HG03378 (cell line): ENCODE measurements at regions not wholly inside any gene's neighbourhood (a gene's known extent, or its start where the extent isn't known, plus 50 kb on each side); places are given as distances from the start of the nearest gene placed in this dataset.

Source experiments
- ATAC-seq: cut with Tn5 transposase; IDR thresholded peaks from one replicate; pipeline ENCODE4 v1.9.1; 2021; ENCODE audit warnings: mild to moderate bottlenecking, moderate library complexity; ENCODE audit not compliant: unreplicated experiment

GRCh38 chr2:167544602-167545001 is 656.3 kb downstream of the XIRP2 start:
- ATAC-seq: no peak

GRCh38 chr2:167543721-167544120 is 655.4 kb downstream of the XIRP2 start:
- ATAC-seq: no peak

- no peak for ATAC-seq
Observed at GRCh38 chr2:167537743-167538142, 649.5 kb downstream of the XIRP2 start.

GRCh38 chr2:167534443-167534842 is 646.2 kb downstream of the XIRP2 start:
- no peak for ATAC-seq

- ATAC-seq: no peak
Observed at GRCh38 chr2:167524786-167525185, 636.5 kb downstream of the XIRP2 start.

- ATAC-seq: no peak
Observed at GRCh38 chr2:167510071-167510759, 621.9 kb downstream of the XIRP2 start.

- ATAC-seq: no peak
Observed at GRCh38 chr2:167509586-167509985, 621.3 kb downstream of the XIRP2 start.

- no peak for ATAC-seq
Observed at GRCh38 chr2:167508709-167509108, 620.4 kb downstream of the XIRP2 start.

GRCh38 chr2:167506395-167506794 is 618.1 kb downstream of the XIRP2 start:
- no peak for ATAC-seq

- ATAC-seq: no peak
Observed at GRCh38 chr2:167504695-167505094, 616.4 kb downstream of the XIRP2 start.

GRCh38 chr2:167504061-167504460 is 615.8 kb downstream of the XIRP2 start:
- ATAC-seq: no peak

GRCh38 chr2:167501618-167502017 is 613.3 kb downstream of the XIRP2 start:
- no peak for ATAC-seq

- no peak for ATAC-seq
Observed at GRCh38 chr2:167493862-167494261, 605.6 kb downstream of the XIRP2 start.

- no peak for ATAC-seq
Observed at GRCh38 chr2:167492486-167492885, 604.2 kb downstream of the XIRP2 start.

GRCh38 chr2:167491788-167492187 is 603.5 kb downstream of the XIRP2 start:
- ATAC-seq: no peak

- no peak for ATAC-seq
Observed at GRCh38 chr2:167490455-167490854, 602.2 kb downstream of the XIRP2 start.

- no peak for ATAC-seq
Observed at GRCh38 chr2:167489325-167489724, 601.0 kb downstream of the XIRP2 start.

- ATAC-seq: no peak
Observed at GRCh38 chr2:167487728-167488127, 599.4 kb downstream of the XIRP2 start.

- ATAC-seq: no peak
Observed at GRCh38 chr2:167484875-167485274, 596.6 kb downstream of the XIRP2 start.

- ATAC-seq: no peak
Observed at GRCh38 chr2:167480986-167481309, 592.7 kb downstream of the XIRP2 start.

- ATAC-seq: no peak
Observed at GRCh38 chr2:167480232-167480985, 592.1 kb downstream of the XIRP2 start.

GRCh38 chr2:167478196-167478595 is 589.9 kb downstream of the XIRP2 start:
- no peak for ATAC-seq

GRCh38 chr2:167475791-167476190 is 587.5 kb downstream of the XIRP2 start:
- ATAC-seq: no peak
